HG02623 (cell line): ENCODE measurements at regions not wholly inside any gene's neighbourhood (a gene's known extent, or its start where the extent isn't known, plus 50 kb on each side); places are given as distances from the start of the nearest gene placed in this dataset.
"Not testable (repeated sequence)": the region's sequence is repeated elsewhere in the genome, so short reads cannot be mapped to it uniquely, and the experiment has no call there.

Experiments used
- ATAC-seq: cut with Tn5 transposase; IDR thresholded peaks from one replicate; pipeline ENCODE4 v1.9.1; 2021; ENCODE audit warnings: moderate library complexity; ENCODE audit not compliant: unreplicated experiment

DNA sequence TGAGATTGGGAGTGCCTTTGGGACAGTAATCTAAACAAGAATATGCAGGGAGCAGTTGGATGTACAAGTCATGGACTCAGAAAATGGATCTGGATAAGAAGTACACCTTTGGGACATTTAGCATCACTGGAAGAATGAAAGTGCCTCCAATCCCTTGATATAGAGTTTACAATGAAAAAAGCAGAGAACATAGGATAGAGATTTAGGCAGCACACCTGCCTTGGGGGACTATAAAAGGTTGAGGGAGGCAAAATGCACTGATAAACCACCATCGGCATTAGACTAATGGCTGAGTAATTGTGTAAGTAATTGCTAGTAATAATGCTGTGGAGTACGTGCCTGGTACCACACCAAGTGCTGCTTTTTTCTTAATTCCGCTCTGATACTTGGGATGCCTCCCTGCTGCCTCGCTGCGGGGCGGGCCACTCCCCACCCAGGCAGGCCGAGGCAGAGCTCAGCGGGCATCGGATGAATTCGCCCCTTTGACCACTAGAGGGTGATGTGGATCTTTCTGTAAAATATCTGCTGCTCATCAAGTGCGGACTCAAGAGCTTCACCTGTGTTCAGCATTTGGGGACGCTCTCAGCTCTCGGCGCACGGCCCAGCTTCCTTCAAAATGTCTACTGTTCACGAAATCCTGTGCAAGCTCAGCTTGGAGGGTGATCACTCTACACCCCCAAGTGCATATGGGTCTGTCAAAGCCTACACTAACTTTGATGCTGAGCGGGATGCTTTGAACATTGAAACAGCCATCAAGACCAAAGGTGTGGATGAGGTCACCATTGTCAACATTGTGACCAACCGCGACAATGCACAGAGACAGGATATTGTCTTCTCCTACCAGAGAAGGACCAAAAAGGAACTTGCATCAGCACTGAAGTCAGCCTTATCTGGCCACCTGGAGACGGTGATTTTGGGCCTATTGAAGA is 99.9 kb downstream of the ANKRD18B start:
- ATAC-seq: peak; percentile 53

DNA sequence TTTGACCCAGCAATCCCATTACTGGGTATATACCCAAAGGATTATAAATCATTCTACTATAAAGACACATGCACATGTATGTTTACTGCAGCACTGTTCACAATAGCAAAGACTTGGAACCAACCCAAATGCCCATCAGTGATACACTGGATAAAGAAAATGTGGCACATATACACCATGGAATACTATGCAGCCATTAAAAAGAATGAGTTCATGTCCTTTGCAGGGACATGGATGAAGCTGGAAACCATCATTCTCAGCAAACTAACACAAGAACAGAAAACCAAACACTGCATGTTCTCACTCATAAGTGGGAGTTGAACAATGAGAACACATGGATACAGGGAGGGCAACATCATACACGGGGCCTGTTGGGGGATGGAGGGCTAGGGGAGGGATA is 104.3 kb downstream of the ANKRD18B start:
- not testable (repeated sequence) for ATAC-seq

DNA sequence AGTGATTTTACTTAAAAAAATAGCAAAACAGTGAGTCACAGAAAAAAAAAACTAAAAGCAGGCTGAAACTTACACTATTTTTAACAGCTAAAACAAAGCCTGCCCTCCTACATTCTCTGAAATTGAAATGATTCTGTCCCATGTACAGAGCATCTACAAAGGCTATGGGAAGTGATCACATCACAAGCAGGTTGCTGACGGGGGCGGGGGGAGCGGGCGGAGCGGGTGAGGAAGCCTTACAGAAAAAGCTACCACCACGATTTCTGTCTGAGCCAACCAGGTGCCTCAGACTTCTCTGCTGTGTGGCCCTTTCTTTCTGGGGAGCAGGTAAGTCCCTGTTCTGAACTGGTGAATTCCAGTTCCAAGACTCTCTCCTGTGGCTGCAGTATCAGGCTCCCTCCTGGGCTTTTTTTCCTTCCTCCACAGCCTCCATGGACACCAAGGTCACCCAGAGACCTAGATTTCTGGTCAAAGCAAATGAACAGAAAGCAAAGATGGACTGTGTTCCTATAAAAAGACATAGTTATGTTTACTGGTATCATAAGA is 104.9 kb downstream of the ANKRD18B start:
- no peak for ATAC-seq

DNA sequence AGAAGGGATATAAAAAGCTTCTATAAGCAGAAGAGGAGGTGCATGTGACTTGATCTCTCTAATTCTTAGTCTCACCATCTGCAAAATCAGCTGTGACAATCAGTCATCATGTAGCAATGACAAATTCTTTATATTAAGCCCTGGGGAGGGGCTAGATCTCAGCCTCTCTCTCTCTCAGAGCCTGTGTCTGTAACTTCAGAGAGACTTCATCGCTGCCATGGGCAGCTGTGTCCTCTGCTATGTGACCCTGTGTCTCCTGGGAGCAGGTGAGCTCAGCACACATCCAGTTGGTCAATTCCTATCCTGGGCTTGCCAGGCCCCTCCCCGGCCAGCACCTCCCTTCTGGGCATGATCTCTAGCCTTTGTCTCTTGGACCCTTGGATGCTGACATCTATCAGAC is 109.6 kb downstream of the ANKRD18B start:
- no peak for ATAC-seq

DNA sequence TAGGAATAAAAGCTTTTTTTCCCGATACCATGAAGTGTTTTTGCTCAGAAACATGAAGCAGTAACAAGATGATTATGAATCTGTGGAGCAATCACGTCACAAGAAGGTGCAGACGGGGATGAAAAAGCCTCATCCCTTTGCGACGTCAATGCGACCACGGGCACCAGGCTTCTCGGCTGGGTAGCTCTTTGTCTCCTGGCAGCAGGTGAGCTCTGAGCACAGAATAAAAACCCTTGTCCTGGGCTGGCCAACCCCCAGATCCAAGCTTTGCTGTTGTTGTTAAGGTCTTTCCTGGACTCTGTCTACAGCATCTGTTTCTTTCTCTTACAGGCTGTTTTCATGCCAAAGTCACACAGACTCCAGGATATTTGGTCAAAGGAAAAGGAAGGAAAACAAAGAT is 113.8 kb downstream of the ANKRD18B start:
- ATAC-seq: no peak

DNA sequence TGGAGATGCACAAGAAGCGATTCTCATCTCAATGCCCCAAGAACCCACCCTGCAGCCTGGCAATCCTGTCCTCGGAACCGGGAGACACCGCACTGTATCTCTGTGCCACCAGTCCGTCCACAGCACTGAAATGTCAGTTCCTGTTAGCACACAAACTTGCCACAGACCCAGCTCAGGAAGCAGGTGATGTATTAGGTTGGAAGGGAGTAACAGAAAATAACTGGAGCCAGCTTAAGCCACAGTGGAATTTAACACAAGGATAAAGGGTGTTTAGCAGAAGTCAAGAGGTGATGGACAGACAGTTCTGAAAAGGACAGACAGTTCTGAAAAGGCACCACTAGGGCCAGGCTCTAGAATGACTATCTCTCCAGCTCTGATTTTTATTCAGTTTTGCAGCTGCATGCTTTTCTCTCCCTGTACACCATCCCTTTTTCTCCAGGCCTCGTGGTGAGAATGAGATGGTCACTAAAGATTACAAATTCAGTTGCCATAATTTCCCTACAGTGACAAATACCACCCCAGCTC is 114.4 kb downstream of the ANKRD18B start:
- no peak for ATAC-seq

DNA sequence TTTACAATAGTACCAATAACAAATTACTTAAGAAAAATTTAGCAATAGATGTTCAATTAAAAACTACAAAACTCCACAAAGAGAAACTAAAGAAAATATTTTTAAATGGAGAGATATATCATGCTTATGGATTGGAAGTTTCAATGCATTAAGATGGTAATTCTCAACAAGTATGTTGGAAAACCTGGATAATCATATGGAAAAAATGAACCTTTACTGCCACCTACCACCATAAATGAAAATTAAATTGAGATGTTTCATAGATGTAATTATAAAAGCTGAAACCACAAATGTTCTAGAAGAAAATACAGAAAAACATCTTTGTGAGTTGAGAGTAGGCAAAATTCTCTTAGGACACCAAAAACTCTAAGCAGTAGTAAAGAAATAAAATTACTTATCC is 121.7 kb downstream of the ANKRD18B start:
- no peak for ATAC-seq

DNA sequence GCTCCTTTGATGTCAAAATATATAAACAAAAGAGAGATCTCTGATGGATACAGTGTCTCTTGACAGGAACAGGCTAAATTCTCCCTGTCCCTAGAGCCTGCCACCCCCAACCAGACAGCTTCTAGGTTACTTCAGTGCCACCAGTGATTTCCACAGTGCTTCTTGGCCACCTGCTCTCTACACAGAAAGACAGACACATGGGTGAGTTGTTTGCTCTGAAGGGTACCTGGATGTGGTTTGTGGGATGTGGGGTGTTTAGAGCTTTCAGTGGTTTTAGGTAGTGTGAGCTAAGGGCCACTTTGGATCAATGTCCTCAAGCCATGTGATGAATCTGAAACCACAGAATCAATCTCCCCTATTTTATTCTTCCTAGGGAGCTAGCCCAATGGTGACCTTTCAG is 125.4 kb downstream of the ANKRD18B start:
- ATAC-seq: no peak

DNA sequence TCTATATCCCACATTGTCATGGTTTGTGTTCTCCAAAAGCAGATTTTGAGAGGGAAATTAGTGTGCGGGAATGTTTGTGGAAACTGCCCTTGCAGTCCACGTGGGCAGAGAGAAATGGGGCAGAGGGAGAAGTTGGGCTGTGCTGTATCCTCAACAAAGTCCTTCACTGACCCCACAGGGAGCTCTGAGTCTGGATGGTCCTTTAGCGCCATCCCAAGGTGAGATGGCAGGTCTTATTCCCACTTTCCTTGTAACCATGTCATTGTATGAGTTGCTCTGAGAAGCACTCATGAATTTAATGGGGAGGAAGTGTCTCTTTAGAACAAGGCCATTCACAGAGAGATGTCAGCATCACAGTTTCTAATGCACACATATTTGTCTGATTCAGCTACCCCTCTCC is 127.1 kb downstream of the ANKRD18B start:
- no peak for ATAC-seq

DNA sequence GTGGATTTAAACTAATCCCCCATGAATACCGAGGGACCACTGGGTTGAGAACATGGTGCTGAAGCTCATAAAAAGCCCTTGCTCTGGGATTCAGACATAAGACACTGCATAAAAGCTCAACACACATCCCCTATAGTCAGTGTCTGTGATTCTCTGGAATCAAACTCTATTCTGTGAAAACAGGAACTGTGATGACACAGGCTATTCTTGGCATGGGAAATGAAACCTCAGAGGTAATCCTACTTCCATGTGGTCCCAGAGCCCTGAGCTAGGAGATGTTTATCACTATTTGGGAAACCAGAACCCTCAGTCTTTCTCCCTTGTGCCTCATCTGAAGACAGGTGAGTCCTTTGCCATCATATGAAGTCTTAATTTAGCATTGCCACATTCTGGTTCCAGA is 135.4 kb upstream of the PRSS3 start:
- ATAC-seq: no peak

DNA sequence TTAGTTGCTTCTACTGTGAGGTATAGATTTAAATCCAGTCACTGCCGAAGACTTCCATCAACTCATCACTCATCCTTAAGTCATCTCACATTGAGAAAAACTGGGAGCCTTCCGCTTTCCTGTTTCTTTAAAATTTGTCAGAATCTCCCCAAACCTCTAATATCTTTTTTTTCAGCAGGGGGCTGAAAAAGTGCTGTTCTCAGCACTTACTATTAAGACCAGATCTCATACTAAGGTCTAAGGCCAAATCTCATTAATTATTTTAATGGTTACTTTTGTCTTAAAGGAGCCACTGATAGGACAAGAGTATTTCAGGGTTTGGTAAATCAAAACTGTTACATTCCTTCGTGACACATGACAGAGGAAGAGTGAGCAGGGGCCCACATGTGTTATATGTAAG is 134.6 kb upstream of the PRSS3 start:
- no peak for ATAC-seq

DNA sequence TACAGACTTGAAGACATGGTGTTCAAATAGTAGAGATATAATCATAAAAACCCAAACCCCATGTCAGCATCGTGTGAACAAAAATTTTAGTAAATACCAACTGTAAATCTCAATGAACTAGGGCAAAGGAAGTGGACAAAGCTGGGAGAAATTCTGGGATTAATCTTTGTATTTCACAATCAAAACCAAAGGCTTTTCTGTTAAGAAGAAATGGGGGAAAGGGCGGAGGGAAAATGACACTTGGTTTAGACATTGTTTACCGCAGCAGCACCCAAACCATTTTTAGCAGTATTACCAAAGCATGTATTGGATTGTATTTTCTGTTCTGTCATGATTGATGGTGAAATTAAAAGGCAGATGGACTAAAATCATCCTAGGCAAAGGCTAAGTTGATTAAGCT is 134.2 kb upstream of the PRSS3 start:
- no peak for ATAC-seq

DNA sequence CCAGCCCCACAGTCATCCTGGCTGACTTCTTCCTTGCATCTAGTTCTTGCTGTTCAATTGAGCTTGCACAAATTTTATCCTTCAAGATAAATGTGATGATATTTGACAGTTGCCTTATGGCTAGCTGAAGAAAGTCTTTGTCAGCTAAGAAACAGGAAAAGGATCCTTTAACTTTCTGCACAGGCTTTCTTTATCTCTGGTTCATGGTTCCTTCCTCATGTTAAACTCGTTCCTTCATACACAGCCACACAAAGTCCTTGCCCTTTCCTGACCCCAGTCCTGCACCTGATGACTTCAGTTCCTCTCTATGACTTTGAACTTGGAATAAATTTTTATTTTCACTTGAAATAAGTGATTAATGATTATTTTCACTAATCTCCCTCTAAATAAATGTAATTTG is 132.5 kb upstream of the PRSS3 start:
- no peak for ATAC-seq

DNA sequence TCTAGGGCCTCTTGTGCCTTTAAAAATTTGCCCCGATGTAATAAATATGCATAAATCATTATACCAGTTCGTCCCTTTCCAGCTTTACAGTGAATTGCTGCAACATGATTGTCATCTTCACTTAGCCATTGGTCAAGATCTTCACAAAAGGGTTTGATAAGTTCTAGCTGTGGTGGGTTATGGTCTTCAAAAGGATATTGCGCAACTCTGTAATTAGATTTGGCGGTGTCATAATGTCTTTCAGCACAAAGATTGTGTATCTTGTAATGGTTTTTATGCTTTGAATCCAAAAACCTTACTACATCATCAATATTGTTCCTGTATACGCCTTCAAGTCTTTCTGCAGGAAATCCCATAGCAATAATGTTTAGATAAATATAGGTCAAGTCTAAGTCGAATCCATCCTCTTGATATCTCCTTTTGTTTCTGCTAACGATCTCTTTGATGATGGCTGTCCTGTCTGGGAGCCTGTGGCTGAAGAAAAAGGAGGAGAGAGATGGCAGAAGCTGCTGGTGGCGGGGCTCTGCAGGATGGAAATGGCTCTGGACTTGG is 119.1 kb upstream of the PRSS3 start:
- not testable (repeated sequence) for ATAC-seq

DNA sequence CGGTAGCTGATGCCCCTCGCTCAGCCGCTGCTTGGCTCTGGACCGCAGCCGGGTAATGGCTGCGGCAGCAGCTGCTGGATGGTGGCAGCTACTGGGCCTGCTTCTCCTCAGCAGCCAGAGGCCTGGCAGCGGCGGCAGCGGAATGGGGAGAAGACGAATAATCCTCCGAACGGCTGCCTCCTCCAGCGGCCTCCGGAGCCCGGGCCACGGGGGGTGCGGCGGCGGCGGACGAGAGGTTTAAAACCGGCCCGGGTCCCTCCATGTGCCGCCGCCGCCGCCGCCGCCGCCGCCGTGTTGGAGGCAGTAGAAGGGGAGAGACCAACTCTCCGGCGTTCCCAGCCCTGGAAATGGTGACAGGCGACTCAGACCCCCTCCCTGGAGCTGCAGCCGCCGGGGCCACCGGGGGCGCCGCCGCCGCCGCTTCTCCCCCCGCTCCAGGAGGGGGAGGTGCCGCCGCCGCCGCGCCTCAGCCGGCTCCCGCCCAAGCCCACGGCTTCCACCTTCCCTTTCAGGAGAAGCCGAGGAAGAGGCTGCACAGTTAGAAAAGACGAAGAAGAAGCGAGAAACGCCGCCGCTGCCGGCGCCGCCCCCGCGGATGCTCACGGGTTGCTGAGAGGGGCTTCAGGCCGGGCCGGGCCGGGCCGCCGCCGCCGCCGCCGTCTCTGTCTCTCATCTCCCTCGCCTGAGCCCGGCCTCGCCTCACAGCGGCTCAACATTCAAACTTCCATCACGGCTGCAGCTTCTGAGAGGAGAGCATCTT is 118.4 kb upstream of the PRSS3 start:
- ATAC-seq: no peak

DNA sequence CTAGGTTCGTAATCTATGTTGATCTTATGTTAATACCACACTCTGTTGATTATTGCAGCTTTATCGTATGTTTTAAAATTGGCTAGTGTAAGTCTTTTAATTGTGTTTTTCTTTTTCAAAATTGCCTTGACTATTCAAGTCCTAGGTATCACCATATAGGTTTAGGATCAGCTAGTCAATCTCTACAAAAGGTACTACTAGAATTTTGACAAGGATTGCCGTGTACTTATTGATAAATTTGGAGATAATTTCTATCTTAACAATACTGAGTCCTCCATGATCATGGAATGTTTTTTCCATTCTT is 117.9 kb upstream of the PRSS3 start:
- ATAC-seq: no peak

DNA sequence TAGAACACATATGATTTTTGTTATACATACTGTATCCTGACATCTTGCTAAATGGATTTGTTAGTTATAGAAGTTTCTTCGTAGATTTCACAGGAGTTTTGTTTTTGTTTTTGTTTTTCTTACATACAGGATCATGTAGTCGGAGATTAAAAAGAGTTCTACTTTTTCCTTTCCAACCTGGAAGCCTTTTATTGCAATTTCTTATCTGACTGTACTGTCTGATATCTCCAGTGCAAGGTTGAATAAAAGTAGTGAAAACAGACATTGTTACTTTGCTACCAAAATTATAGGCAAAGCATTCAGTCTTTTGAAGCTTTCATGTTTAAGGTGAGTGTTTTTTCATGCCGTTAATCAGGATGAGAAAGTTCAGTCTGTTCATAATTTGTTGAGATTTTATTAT is 117.4 kb upstream of the PRSS3 start:
- ATAC-seq: no peak

DNA sequence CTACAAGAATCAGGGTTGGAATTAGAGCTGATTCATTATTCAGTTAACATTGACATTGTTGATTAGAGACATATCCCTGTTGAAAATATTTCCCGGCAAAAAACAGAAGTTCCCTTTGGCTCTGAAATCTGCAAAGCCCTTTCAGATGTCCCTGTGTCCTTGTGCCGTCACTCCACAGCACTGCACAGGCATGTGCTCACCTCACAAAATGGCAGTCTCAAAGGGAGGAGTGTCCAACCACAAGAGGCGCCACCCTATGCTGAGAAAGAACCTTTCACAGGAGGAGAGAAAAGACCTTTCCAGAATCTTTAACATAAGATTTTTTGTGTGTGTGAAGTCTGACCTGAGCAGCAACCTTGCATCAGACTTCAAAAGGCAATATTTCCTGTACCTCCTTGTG is 112.8 kb upstream of the PRSS3 start:
- ATAC-seq: no peak

DNA sequence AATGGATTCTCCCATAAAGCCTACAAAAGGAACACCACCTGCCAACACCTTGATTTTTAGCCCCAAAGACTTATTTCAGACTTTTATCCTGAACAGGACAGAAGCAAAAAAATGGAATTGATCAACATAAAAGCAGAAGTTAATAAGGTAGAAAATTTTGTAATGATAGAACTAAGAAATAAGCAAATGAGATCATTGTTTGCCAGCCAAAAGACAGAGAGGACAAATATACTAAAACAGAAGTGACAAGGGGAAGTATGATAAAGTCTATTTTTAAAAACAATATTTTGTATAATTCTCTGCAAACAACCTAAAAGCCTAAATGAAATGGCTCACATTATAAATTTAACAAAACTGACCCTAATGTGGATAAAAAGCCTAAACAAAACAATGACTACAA is 110.5 kb upstream of the PRSS3 start:
- no peak for ATAC-seq

DNA sequence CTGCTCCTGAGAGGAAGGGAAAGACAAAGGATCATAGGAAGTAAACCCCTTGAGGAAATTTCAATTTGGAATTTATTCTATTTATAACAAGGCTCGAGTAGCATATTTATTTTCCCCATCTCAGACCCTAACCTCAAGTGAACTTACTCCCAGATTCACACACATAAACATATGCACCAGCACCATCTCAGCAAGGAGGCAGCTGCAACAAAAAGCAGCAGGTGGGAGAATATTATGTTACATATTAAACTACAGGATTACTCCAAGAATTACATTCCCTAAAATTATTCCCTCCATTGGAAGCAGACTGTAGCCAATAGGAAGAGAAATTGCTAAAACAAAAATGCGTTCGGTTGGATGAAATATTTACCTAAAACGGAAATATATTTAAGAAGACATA is 108.4 kb upstream of the PRSS3 start:
- no peak for ATAC-seq

DNA sequence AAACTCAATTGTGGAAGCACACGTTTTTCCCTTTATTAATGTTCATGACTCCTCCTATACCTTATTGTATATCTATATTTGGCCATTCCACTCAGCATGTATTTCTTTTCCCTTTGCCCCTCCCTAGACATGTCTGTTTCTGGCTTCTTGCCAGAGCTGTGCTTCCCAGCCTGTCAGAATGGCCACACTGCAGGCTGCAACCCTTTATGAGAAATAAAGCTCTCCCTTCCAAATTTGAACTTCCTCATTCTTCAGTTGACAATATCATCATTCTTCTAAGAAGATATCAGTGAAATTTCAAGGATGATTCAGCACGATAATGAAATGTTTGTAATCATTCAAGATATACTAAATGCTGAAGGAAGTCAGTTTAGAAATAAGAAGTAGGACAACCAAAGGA is 107.6 kb upstream of the PRSS3 start:
- no peak for ATAC-seq
